WTC11 (cell line): ENCODE measurements at regions not wholly inside any gene's neighbourhood (a gene's known extent, or its start where the extent isn't known, plus 50 kb on each side); places are given as distances from the start of the nearest gene placed in this dataset.

Source experiments
- ATAC-seq: fragments of 200-7000 bp; cut with Tn5 transposase; 2 replicates; pipeline ENCODE4 v1.10.0; 2021; ENCODE audit warnings: mild to moderate bottlenecking, moderate library complexity
- CTCF ChIA-PET: fragments of 300-600 bp; sonication (Branson Sonifier 250); formaldehyde crosslinking; loops from one replicate; lab custom pipeline; 2021; ENCODE audit warnings: antibody characterized with exemption; lab: Charles Lee
- POLR2A ChIA-PET: fragments of 350-600 bp; sonication (Branson Sonifier 250); formaldehyde crosslinking; loops from one replicate; lab custom pipeline; 2021; ENCODE audit warnings: antibody characterized with exemption; lab: Charles Lee
- DNase-seq: peaks from one replicate; pipeline ENCODE4 v3.0.0; 2021; ENCODE audit warnings: low spot score
- H3K27ac Mint-ChIP-seq: 2 replicates; pipeline ENCODE4 v1.8.0; 2021; ENCODE audit warnings: mixed read lengths
- H3K27me3 Mint-ChIP-seq: 2 replicates; pipeline ENCODE4 v1.8.0; 2021; ENCODE audit warnings: low read depth, mild to moderate bottlenecking, moderate library complexity, mixed read lengths
- H3K36me3 Mint-ChIP-seq: 2 replicates; pipeline ENCODE4 v1.8.0; 2021; ENCODE audit warnings: mixed read lengths
- H3K4me1 Mint-ChIP-seq: 2 replicates; pipeline ENCODE4 v1.8.0; 2022; ENCODE audit warnings: mixed read lengths
- H3K4me3 Mint-ChIP-seq: 2 replicates; pipeline ENCODE4 v1.8.0; 2021; ENCODE audit warnings: mild to moderate bottlenecking, moderate library complexity, mixed read lengths
- H3K9me3 Mint-ChIP-seq: 2 replicates; pipeline ENCODE4 v1.8.0; 2021; ENCODE audit warnings: mixed read lengths
- ATF2 ChIP-seq: sonication (generic); formaldehyde crosslinking; IDR thresholded peaks from 2 replicates; pipeline ENCODE4 v1.8.1; 2022; ENCODE audit warnings: low read depth, missing genetic modification reagents, borderline replicate concordance
- CREB1 ChIP-seq: sonication (generic); formaldehyde crosslinking; IDR thresholded peaks from 2 replicates; pipeline ENCODE4 v1.8.0; 2023; ENCODE audit warnings: mild to moderate bottlenecking, missing genetic modification reagents
- E2F5 ChIP-seq: sonication (generic); formaldehyde crosslinking; IDR thresholded peaks from 2 replicates; pipeline ENCODE4 v1.8.1; 2022; ENCODE audit warnings: mild to moderate bottlenecking, moderate library complexity, missing genetic modification reagents
- ELF4 ChIP-seq: sonication (generic); formaldehyde crosslinking; IDR thresholded peaks from 2 replicates; pipeline ENCODE4 v1.8.1; 2022; ENCODE audit warnings: low read depth, mild to moderate bottlenecking, moderate library complexity, missing genetic modification reagents
- EMX1 ChIP-seq: fragments of 250-450 bp; sonication (Bioruptor Pico); IDR thresholded peaks from 2 replicates; pipeline ENCODE4 v1.8.0; 2021; ENCODE audit warnings: mild to moderate bottlenecking
- FOXP1 ChIP-seq: sonication (generic); formaldehyde crosslinking; IDR thresholded peaks from 2 replicates; pipeline ENCODE4 v1.8.0; 2022; ENCODE audit warnings: missing genetic modification reagents, mild to moderate bottlenecking, moderate library complexity, borderline replicate concordance
- FOXP4 ChIP-seq: sonication (generic); formaldehyde crosslinking; IDR thresholded peaks from 2 replicates; pipeline ENCODE4 v1.8.0; 2022; ENCODE audit warnings: mild to moderate bottlenecking, missing genetic modification reagents
- GABPB1 ChIP-seq: sonication (generic); formaldehyde crosslinking; IDR thresholded peaks from 2 replicates; pipeline ENCODE4 v1.8.1; 2023; ENCODE audit warnings: mild to moderate bottlenecking, missing genetic modification reagents
- GRHL2 ChIP-seq: fragments of 250-450 bp; sonication (Bioruptor Pico); IDR thresholded peaks from 2 replicates; pipeline ENCODE4 v1.8.0; 2022; ENCODE audit warnings: mild to moderate bottlenecking, moderate library complexity; ENCODE audit not compliant: insufficient replicate concordance, severe bottlenecking
- IRF2 ChIP-seq: sonication (generic); formaldehyde crosslinking; IDR thresholded peaks from 2 replicates; pipeline ENCODE4 v1.8.0; 2022; ENCODE audit warnings: low read depth, missing genetic modification reagents, borderline replicate concordance
- JAZF1 ChIP-seq: fragments of 250-450 bp; sonication (Bioruptor Pico); IDR thresholded peaks from 2 replicates; pipeline ENCODE4 v1.9.0; 2021; ENCODE audit warnings: moderate library complexity, mild to moderate bottlenecking, inconsistent platforms
- KAT7 ChIP-seq: sonication (generic); formaldehyde crosslinking; IDR thresholded peaks from 2 replicates; pipeline ENCODE4 v1.8.1; 2023; ENCODE audit warnings: missing genetic modification reagents, mild to moderate bottlenecking, borderline replicate concordance
- MAX ChIP-seq: sonication (generic); formaldehyde crosslinking; IDR thresholded peaks from 2 replicates; pipeline ENCODE4 v1.8.0; 2022; ENCODE audit warnings: mild to moderate bottlenecking, missing genetic modification reagents
- MLX ChIP-seq: sonication (generic); formaldehyde crosslinking; IDR thresholded peaks from 2 replicates; pipeline ENCODE4 v1.8.1; 2023; ENCODE audit warnings: mild to moderate bottlenecking, missing genetic modification reagents, moderate library complexity
- MYBL2 ChIP-seq: sonication (generic); formaldehyde crosslinking; IDR thresholded peaks from 2 replicates; pipeline ENCODE4 v1.8.1; 2023; ENCODE audit warnings: mild to moderate bottlenecking, moderate library complexity, missing genetic modification reagents
- NFATC4 ChIP-seq: fragments of 250-450 bp; sonication (Bioruptor Pico); IDR thresholded peaks from 2 replicates; pipeline ENCODE4 v1.9.0; 2021; ENCODE audit warnings: mild to moderate bottlenecking
- TEAD4 ChIP-seq: sonication (generic); formaldehyde crosslinking; IDR thresholded peaks from 2 replicates; pipeline ENCODE4 v1.8.0; 2022; ENCODE audit warnings: mild to moderate bottlenecking, missing genetic modification reagents
- ZMAT4 ChIP-seq: fragments of 250-450 bp; sonication (Bioruptor Pico); IDR thresholded peaks from 2 replicates; pipeline ENCODE4 v1.9.0; 2021; ENCODE audit warnings: mild to moderate bottlenecking
- ZNF232 ChIP-seq: sonication (generic); formaldehyde crosslinking; IDR thresholded peaks from 2 replicates; pipeline ENCODE4 v1.8.0; 2022; ENCODE audit warnings: mild to moderate bottlenecking, missing genetic modification reagents
- ZNF263 ChIP-seq: sonication (generic); formaldehyde crosslinking; IDR thresholded peaks from 2 replicates; pipeline ENCODE4 v1.8.1; 2022; ENCODE audit warnings: low read depth, mild to moderate bottlenecking, moderate library complexity, missing genetic modification reagents
- ZNF423 ChIP-seq: fragments of 250-450 bp; sonication (Bioruptor Pico); IDR thresholded peaks from 2 replicates; pipeline ENCODE4 v2.1.2; 2022; ENCODE audit warnings: mild to moderate bottlenecking, moderate library complexity
- ZNF425 ChIP-seq: fragments of 250-450 bp; sonication (Bioruptor Pico); conservative IDR thresholded peaks from 2 replicates; pipeline ENCODE4 v1.9.0; 2021; ENCODE audit warnings: mild to moderate bottlenecking
- ZNF532 ChIP-seq: fragments of 250-450 bp; sonication (Bioruptor Pico); IDR thresholded peaks from 2 replicates; pipeline ENCODE4 v1.9.0; 2021; ENCODE audit warnings: mild to moderate bottlenecking, borderline replicate concordance

- Mint-ChIP-seq H3K9me3 (no peaks in the 10 kb centered on the region), H3K4me1 (no peaks in the 10 kb centered on the region; the same call in 1 of the 2 replicates), H3K27ac (no peak overlapping the region), H3K27me3 (peaks cover 5% of the 10 kb centered on the region; the same call in 1 of the 2 replicates), H3K36me3 (no peaks in the 10 kb centered on the region), H3K4me3 (no peak overlapping the region)
- CTCF ChIA-PET: interaction anchor here (0.6 to 1.5 kb wide), 4 partner anchors 9 to 336 kb away, joined by 4 to 7 read pairs (median 4); no protein-coding TSS in a partner anchor
- TF ChIP-seq NFATC4 (CRISPR knock-in tag) (no peak), GRHL2 (CRISPR knock-in tag) (no peak), ATF2 (CRISPR knock-in tag) (no peak), FOXP1 (CRISPR knock-in tag) (no peak), KAT7 (CRISPR knock-in tag) (no peak), E2F5 (CRISPR knock-in tag) (no peak), ZNF232 (CRISPR knock-in tag) (no peak), MAX (CRISPR knock-in tag) (no peak), IRF2 (CRISPR knock-in tag) (no peak), MLX (CRISPR knock-in tag) (no peak), CREB1 (CRISPR knock-in tag) (no peak), MYBL2 (CRISPR knock-in tag) (no peak), JAZF1 (CRISPR knock-in tag) (no peak), FOXP4 (CRISPR knock-in tag) (no peak), ZNF425 (no peak), EMX1 (no peak)
- ATAC-seq (no peak), DNase-seq (no peak)
- POLR2A ChIA-PET: no interaction called here
Observed at GRCh38 chr1:115475901-115476300, 137.9 kb upstream of the NGF start.

GRCh38 chr1:115475252-115475651 lies 137.2 kb upstream of the NGF start:
- POLR2A ChIA-PET: no interaction called here
- DNase-seq: no peak
- Mint-ChIP-seq H3K36me3 (no peaks in the 10 kb centered on the region), H3K4me1 (no peaks in the 10 kb centered on the region; the same call in 1 of the 2 replicates), H3K4me3 (no peak overlapping the region), H3K27ac (no peak overlapping the region), H3K27me3 (peaks cover 5% of the 10 kb centered on the region; the same call in 1 of the 2 replicates), H3K9me3 (no peaks in the 10 kb centered on the region)
- no peak for ATAC-seq
- CTCF ChIA-PET: interaction anchor here (0.6 to 1.2 kb wide), 2 partner anchors 120 to 185 kb away, joined by 4 to 7 read pairs; no protein-coding TSS in a partner anchor
- TF ChIP-seq GABPB1 (CRISPR knock-in tag) (no peak), ZNF263 (CRISPR knock-in tag) (no peak), ELF4 (no peak), CREB1 (CRISPR knock-in tag) (no peak), ZNF423 (CRISPR knock-in tag) (no peak), JAZF1 (CRISPR knock-in tag) (no peak), ZNF532 (CRISPR knock-in tag) (no peak), NFATC4 (CRISPR knock-in tag) (no peak), ZMAT4 (no peak), TEAD4 (CRISPR knock-in tag) (no peak)
